Bronchial epithelial cell (primary cell): ENCODE measurements at regions not wholly inside any gene's neighbourhood (a gene's known extent, or its start where the extent isn't known, plus 50 kb on each side); places are given as distances from the start of the nearest gene placed in this dataset.

Experiments
- DNase-seq: peaks from one replicate; pipeline ENCODE4 v3.0.0-alpha.2; 2010; ENCODE audit warnings: low read depth
- FAIRE-seq: peaks from 2 replicates; lab custom pipeline; 2011; peaks lifted over from hg19 to GRCh38; lab: Jason Lieb, UNC
- H3K27me3 ChIP-seq: 2 replicates; pipeline ENCODE4 v1.5.1; 2011; ENCODE audit warnings: low read length; ENCODE audit not compliant: control insufficient read depth, insufficient read depth
- H3K36me3 ChIP-seq: 2 replicates; pipeline ENCODE4 v1.5.1; 2011; ENCODE audit warnings: low read length; ENCODE audit not compliant: control insufficient read depth, insufficient read depth
- H3K4me3 ChIP-seq: 2 replicates; pipeline ENCODE4 v1.5.1; 2011; ENCODE audit warnings: mild to moderate bottlenecking, low read depth, low read length, control low read depth
- TF ChIP-seq, protein P1 (sequence below): IDR thresholded peaks from 2 replicates; pipeline ENCODE4 v1.5.1; 2011; ENCODE audit warnings: mild to moderate bottlenecking, moderate library complexity, low read length, control low read depth, inconsistent platforms; ENCODE audit not compliant: insufficient read depth, severe bottlenecking

- Histone ChIP-seq H3K27me3 (peaks cover 14% of the 10 kb centered on the region), H3K36me3 (no peaks in the 10 kb centered on the region), H3K4me3 (no peak overlapping the region)
- TF ChIP-seq, protein P1, sequence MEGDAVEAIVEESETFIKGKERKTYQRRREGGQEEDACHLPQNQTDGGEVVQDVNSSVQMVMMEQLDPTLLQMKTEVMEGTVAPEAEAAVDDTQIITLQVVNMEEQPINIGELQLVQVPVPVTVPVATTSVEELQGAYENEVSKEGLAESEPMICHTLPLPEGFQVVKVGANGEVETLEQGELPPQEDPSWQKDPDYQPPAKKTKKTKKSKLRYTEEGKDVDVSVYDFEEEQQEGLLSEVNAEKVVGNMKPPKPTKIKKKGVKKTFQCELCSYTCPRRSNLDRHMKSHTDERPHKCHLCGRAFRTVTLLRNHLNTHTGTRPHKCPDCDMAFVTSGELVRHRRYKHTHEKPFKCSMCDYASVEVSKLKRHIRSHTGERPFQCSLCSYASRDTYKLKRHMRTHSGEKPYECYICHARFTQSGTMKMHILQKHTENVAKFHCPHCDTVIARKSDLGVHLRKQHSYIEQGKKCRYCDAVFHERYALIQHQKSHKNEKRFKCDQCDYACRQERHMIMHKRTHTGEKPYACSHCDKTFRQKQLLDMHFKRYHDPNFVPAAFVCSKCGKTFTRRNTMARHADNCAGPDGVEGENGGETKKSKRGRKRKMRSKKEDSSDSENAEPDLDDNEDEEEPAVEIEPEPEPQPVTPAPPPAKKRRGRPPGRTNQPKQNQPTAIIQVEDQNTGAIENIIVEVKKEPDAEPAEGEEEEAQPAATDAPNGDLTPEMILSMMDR, result no peak
- DNase-seq, result no peak
- no peak for FAIRE-seq
Measured at GRCh38 chr22:44574640-44575380, 76.8 kb upstream of the RTL6 start.

GRCh38 chr22:44574057-44574639 is 76.1 kb upstream of the RTL6 start:
- no peak overlapping the region for H3K4me3 ChIP-seq
- peaks cover 11% of the 10 kb centered on the region for H3K27me3 ChIP-seq
- no peak for FAIRE-seq
- H3K36me3 ChIP-seq, result no peaks in the 10 kb centered on the region
- peak; percentile 84 for DNase-seq
- TF ChIP-seq, protein P1, result no peak

GRCh38 chr22:44573451-44573850 is 75.4 kb upstream of the RTL6 start:
- peaks cover 9% of the 10 kb centered on the region for H3K27me3 ChIP-seq
- DNase-seq (no peak), FAIRE-seq (no peak)
- TF ChIP-seq, protein P1, result no peak
- H3K4me3 ChIP-seq, result no peak overlapping the region
- H3K36me3 ChIP-seq, result no peaks in the 10 kb centered on the region

- no peaks in the 10 kb centered on the region for H3K36me3 ChIP-seq
- DNase-seq, result no peak
- no peak for FAIRE-seq
- no peak overlapping the region for H3K4me3 ChIP-seq
- peaks cover 9% of the 10 kb centered on the region for H3K27me3 ChIP-seq
- TF ChIP-seq, protein P1, result no peak
Measured at GRCh38 chr22:44572414-44573207, 74.6 kb upstream of the RTL6 start.

GRCh38 chr22:44571566-44572413 is 73.8 kb upstream of the RTL6 start:
- TF ChIP-seq, protein P1, result no peak
- Histone ChIP-seq H3K36me3 (no peaks in the 10 kb centered on the region), H3K4me3 (no peak overlapping the region), H3K27me3 (peaks cover 5% of the 10 kb centered on the region)
- DNase-seq (no peak), FAIRE-seq (peak; percentile 28)
